NOMO-1 treated with DMSO at 0.1 percent for 48 hours (cell line): ENCODE measurements at regions not wholly inside any gene's neighbourhood (a gene's known extent, or its start where the extent isn't known, plus 50 kb on each side); places are given as distances from the start of the nearest gene placed in this dataset.

ENCODE experiments used
- DNase-seq: peaks from one replicate; lab custom pipeline; 2025; ENCODE audit not compliant: unreplicated experiment; lab: John Stamatoyannopoulos, UW

GRCh38 chr11:80227915-80228314 is 787.1 kb upstream of the TENM4 start:
- no peak for DNase-seq

- DNase-seq, result no peak
Observed at GRCh38 chr11:80214413-80214812, 773.6 kb upstream of the TENM4 start.

GRCh38 chr11:80211673-80212072 is 770.8 kb upstream of the TENM4 start:
- DNase-seq, result no peak

- DNase-seq, result no peak
Observed at GRCh38 chr11:80204021-80204420, 763.2 kb upstream of the TENM4 start.

GRCh38 chr11:80196932-80197554 is 756.2 kb upstream of the TENM4 start:
- no peak for DNase-seq

GRCh38 chr11:80196041-80196440 is 755.2 kb upstream of the TENM4 start:
- no peak for DNase-seq

- no peak for DNase-seq
Observed at GRCh38 chr11:80194625-80195024, 753.8 kb upstream of the TENM4 start.

GRCh38 chr11:80194016-80194415 is 753.2 kb upstream of the TENM4 start:
- DNase-seq, result no peak

- no peak for DNase-seq
Observed at GRCh38 chr11:80188076-80188627, 747.3 kb upstream of the TENM4 start.

- no peak for DNase-seq
Observed at GRCh38 chr11:80186692-80187091, 745.9 kb upstream of the TENM4 start.

- no peak for DNase-seq
Observed at GRCh38 chr11:80182901-80183300, 742.1 kb upstream of the TENM4 start.

- DNase-seq, result no peak
Observed at GRCh38 chr11:80173371-80174136, 732.7 kb upstream of the TENM4 start.

- no peak for DNase-seq
Observed at GRCh38 chr11:80168796-80169195, 728.0 kb upstream of the TENM4 start.

- DNase-seq, result peak; percentile 92
Observed at GRCh38 chr11:80167766-80168165, 726.9 kb upstream of the TENM4 start.

- no peak for DNase-seq
Observed at GRCh38 chr11:80165744-80166143, 724.9 kb upstream of the TENM4 start.

GRCh38 chr11:80163441-80163840 is 722.6 kb upstream of the TENM4 start:
- no peak for DNase-seq

- no peak for DNase-seq
Observed at GRCh38 chr11:80163011-80163410, 722.2 kb upstream of the TENM4 start.

- no peak for DNase-seq
Observed at GRCh38 chr11:80162387-80162786, 721.6 kb upstream of the TENM4 start.

GRCh38 chr11:80157447-80157846 is 716.6 kb upstream of the TENM4 start:
- no peak for DNase-seq

- DNase-seq, result no peak
Observed at GRCh38 chr11:80156062-80156461, 715.2 kb upstream of the TENM4 start.

- DNase-seq, result no peak
Observed at GRCh38 chr11:80155412-80156017, 714.7 kb upstream of the TENM4 start.

GRCh38 chr11:80146232-80146631 is 705.4 kb upstream of the TENM4 start:
- DNase-seq, result no peak
